ENCODE measurements at regions not wholly inside any gene's neighbourhood (a gene's known extent, or its start where the extent isn't known, plus 50 kb on each side); places are given as distances from the start of the nearest gene placed in this dataset.

DNA sequence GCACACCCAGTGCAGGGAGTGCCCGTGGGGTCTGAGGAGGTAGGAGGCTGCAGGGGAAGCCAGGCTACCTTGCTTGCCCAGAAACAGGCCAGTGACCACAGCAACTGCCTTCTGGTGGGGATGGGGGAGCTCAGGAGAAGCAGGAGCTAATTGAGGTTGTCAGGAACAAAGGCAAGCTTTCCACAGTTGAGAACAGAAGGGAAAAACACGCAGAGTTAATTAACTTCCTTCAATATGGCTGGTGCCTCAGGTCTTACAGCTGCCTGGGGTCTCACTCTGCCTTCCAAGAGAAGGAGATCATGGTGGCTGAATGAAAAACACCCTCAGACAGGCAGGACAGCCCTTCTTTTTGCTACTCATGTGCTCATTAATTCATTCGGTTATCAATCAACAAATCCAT is 127.9 kb upstream of the SYT13 start:
- no peak overlapping the region for H3K9ac ChIP-seq (ENCODE audit: extremely low read depth, insufficient read length, low read length)
- no peaks in the 10 kb centered on the region for H3K79me2 ChIP-seq (ENCODE audit: insufficient read depth, low read length)
- H4K5ac ChIP-seq (ENCODE audit: insufficient read length, low read depth, low read length): no peak overlapping the region
- H3K27ac Mint-ChIP-seq: no peak overlapping the region
- H4K20me1 ChIP-seq (ENCODE audit: control insufficient read depth, insufficient read depth, insufficient read length): no peaks in the 10 kb centered on the region
- no peak overlapping the region for H3K4ac ChIP-seq (ENCODE audit: low read depth, low read length)
- H4K8ac ChIP-seq (replicated peaks; ENCODE audit: insufficient read length, low read depth, low read length): no peak overlapping the region
- no peaks in the 10 kb centered on the region for H3K9me3 Mint-ChIP-seq
- no peak overlapping the region for H2AFZ ChIP-seq (ENCODE audit: low read length)
- H3K27me3 Mint-ChIP-seq (ENCODE audit: low read depth): peaks cover 6% of the 10 kb centered on the region
- H3K4me2 ChIP-seq (ENCODE audit: insufficient read depth, insufficient read length, low read length): no peak overlapping the region
- H3K18ac ChIP-seq (ENCODE audit: insufficient read length, low read depth, low read length): no peak overlapping the region
- peaks cover 37 to 39% of the 10 kb centered on the region in 2 experiments for H3K4me1 Mint-ChIP-seq
- no peak overlapping the region for H3K27ac ChIP-seq (ENCODE audit: insufficient read length, low read depth, low read length)
- no peak overlapping the region for H2BK12ac ChIP-seq (ENCODE audit: insufficient read length, low read depth, low read length)
- no peak overlapping the region for H2BK120ac ChIP-seq (ENCODE audit: low read depth, low read length, poor library complexity, severe bottlenecking)
- no peak overlapping the region for H2AK5ac ChIP-seq (ENCODE audit: insufficient read length, low read length)
- H3T11ph ChIP-seq (ENCODE audit: low read length): no peak overlapping the region
- no CpG with 5 or more reads among the region's 3 CpGs for whole genome bisulfite sequencing (ENCODE audit: extremely low coverage, insufficient read length, low lambda C conversion rate)
- no peak overlapping the region for H2BK5ac ChIP-seq (ENCODE audit: insufficient read length, low read length)
- no peak for DNase-seq
- no peaks in the 10 kb centered on the region for H3K79me1 ChIP-seq (ENCODE audit: insufficient read depth, low read depth, low read length, poor library complexity, severe bottlenecking)
- H3K14ac ChIP-seq (ENCODE audit: insufficient read depth, low read length): no peak overlapping the region
- no peak overlapping the region for H3K4me3 Mint-ChIP-seq
- H3K36me3 Mint-ChIP-seq (ENCODE audit: insufficient read depth in 1 of 3, low read depth in 3 of 3): no peaks in the 10 kb centered on the region; a peak in 1 of 7 replicates
- H3K23me2 ChIP-seq (ENCODE audit: insufficient read length, low read depth, low read length, poor library complexity, severe bottlenecking): no peaks in the 10 kb centered on the region
- no peak overlapping the region for H2BK15ac ChIP-seq (ENCODE audit: low read depth, low read length)
- H4K91ac ChIP-seq (ENCODE audit: insufficient read length, low read depth, low read length): no peak overlapping the region
- H2BK20ac ChIP-seq (ENCODE audit: low read depth, low read length, poor library complexity, severe bottlenecking): no peak overlapping the region
- no peak overlapping the region for H3K56ac ChIP-seq (ENCODE audit: insufficient read length, low read depth, low read length)
- H3K4me1 ChIP-seq (ENCODE audit: insufficient read depth, low read length): peaks cover 9% of the 10 kb centered on the region; the same call in 1 of the 2 replicates
- no peaks in the 10 kb centered on the region for H3K9me3 ChIP-seq (ENCODE audit: control insufficient read depth, low read depth, low read length)
- H3K27me3 ChIP-seq (ENCODE audit: insufficient read depth, low read length): no peaks in the 10 kb centered on the region
- TF ChIP-seq, protein P1, sequence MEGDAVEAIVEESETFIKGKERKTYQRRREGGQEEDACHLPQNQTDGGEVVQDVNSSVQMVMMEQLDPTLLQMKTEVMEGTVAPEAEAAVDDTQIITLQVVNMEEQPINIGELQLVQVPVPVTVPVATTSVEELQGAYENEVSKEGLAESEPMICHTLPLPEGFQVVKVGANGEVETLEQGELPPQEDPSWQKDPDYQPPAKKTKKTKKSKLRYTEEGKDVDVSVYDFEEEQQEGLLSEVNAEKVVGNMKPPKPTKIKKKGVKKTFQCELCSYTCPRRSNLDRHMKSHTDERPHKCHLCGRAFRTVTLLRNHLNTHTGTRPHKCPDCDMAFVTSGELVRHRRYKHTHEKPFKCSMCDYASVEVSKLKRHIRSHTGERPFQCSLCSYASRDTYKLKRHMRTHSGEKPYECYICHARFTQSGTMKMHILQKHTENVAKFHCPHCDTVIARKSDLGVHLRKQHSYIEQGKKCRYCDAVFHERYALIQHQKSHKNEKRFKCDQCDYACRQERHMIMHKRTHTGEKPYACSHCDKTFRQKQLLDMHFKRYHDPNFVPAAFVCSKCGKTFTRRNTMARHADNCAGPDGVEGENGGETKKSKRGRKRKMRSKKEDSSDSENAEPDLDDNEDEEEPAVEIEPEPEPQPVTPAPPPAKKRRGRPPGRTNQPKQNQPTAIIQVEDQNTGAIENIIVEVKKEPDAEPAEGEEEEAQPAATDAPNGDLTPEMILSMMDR (conservative IDR thresholded peaks at IDR 0.05): no peak
- no peak overlapping the region for H3K23ac ChIP-seq (ENCODE audit: insufficient read length, low read depth, low read length)

All from H9 (cell line).